ENCODE measurements at regions not wholly inside any gene's neighbourhood (a gene's known extent, or its start where the extent isn't known, plus 50 kb on each side); places are given as distances from the start of the nearest gene placed in this dataset.
A peak's percentile ranks its signal among the peaks of the same experiment; 100 is the strongest.

GRCh38 chr4:177974461-177974860 lies 532.2 kb upstream of the AGA start:
- no peak overlapping the region for H3K9ac ChIP-seq (ENCODE audit: insufficient read depth in 1 of 2, low read length in 2 of 2)
- H3K9me3 ChIP-seq (ENCODE audit: control insufficient read depth in 4 of 4, insufficient read depth in 3 of 4, low read length in 3 of 4): no peaks in the 10 kb centered on the region
- 86 to 93% methylated on average over 1 of the region's 1 CpG for WGBS, 2 donors
- DNase-seq (no peak), ATAC-seq (ENCODE audit: insufficient read depth, low FRiP score) (no peak)
- no peaks in the 10 kb centered on the region for H3K36me3 ChIP-seq (ENCODE audit: control insufficient read depth in 4 of 4, insufficient read depth in 4 of 4, low read length in 4 of 4)
- peaks cover 0 to 8% (median 0%) of the 10 kb centered on the region in 5 donors for H3K4me1 ChIP-seq (ENCODE audit: control insufficient read depth in 5 of 5, insufficient read depth in 5 of 5, low read length in 5 of 5)
- H3K4me3 ChIP-seq: no peak overlapping the region
- no peak overlapping the region for H3K27ac ChIP-seq (ENCODE audit: low read depth in 1 of 2, low read length in 1 of 2)
- H3K27me3 ChIP-seq (ENCODE audit: control insufficient read depth in 3 of 3, insufficient read depth in 3 of 3, low read length in 2 of 3): no peaks in the 10 kb centered on the region
- TF ChIP-seq CTCF (IDR thresholded peaks at IDR 0.05; ENCODE audit: control extremely low read depth, extremely low read depth): no peak

- H3K4me1 ChIP-seq (ENCODE audit: control insufficient read depth in 5 of 5, insufficient read depth in 5 of 5, low read length in 5 of 5): peaks cover 0 to 8% (median 0%) of the 10 kb centered on the region in 5 donors
- TF ChIP-seq CTCF (IDR thresholded peaks at IDR 0.05; ENCODE audit: control extremely low read depth, extremely low read depth): no peak
- no peaks in the 10 kb centered on the region for H3K36me3 ChIP-seq (ENCODE audit: control insufficient read depth in 4 of 4, insufficient read depth in 4 of 4, low read length in 4 of 4)
- DNase-seq (no peak), ATAC-seq (ENCODE audit: insufficient read depth, low FRiP score) (no peak)
- no peaks in the 10 kb centered on the region for H3K27me3 ChIP-seq (ENCODE audit: control insufficient read depth in 3 of 3, insufficient read depth in 3 of 3, low read length in 2 of 3)
- no peak overlapping the region for H3K4me3 ChIP-seq
- H3K9me3 ChIP-seq (ENCODE audit: control insufficient read depth in 4 of 4, insufficient read depth in 3 of 4, low read length in 3 of 4): no peaks in the 10 kb centered on the region
- H3K27ac ChIP-seq (ENCODE audit: low read depth in 1 of 2, low read length in 1 of 2): no peak overlapping the region
- peak overlapping the region in 1 of 2 donors; percentile 5 for H3K9ac ChIP-seq (ENCODE audit: insufficient read depth in 1 of 2, low read length in 2 of 2)
- 51 to 60% methylated on average over 2 of the region's 2 CpGs for WGBS, 2 donors
These were observed 533.2 kb upstream of the AGA start for GRCh38 chr4:177975315-177975987.

GRCh38 chr4:177986236-177986635 lies 544.0 kb upstream of the AGA start:
- Histone ChIP-seq H3K9me3 (ENCODE audit: control insufficient read depth in 4 of 4, insufficient read depth in 3 of 4, low read length in 3 of 4) (no peaks in the 10 kb centered on the region), H3K27ac (ENCODE audit: low read depth in 1 of 2, low read length in 1 of 2) (no peak overlapping the region), H3K4me1 (ENCODE audit: control insufficient read depth in 5 of 5, insufficient read depth in 5 of 5, low read length in 5 of 5) (no peaks in the 10 kb centered on the region), H3K9ac (ENCODE audit: insufficient read depth in 1 of 2, low read length in 2 of 2) (no peak overlapping the region), H3K36me3 (ENCODE audit: control insufficient read depth in 4 of 4, insufficient read depth in 4 of 4, low read length in 4 of 4) (no peaks in the 10 kb centered on the region), H3K4me3 (no peak overlapping the region), H3K27me3 (ENCODE audit: control insufficient read depth in 3 of 3, insufficient read depth in 3 of 3, low read length in 2 of 3) (no peaks in the 10 kb centered on the region)
- DNase-seq: no peak
- WGBS, 2 donors: 77 to 78% methylated on average over 1 of the region's 1 CpG
- TF ChIP-seq CTCF (IDR thresholded peaks at IDR 0.05; ENCODE audit: control extremely low read depth, extremely low read depth): no peak
- no peak for ATAC-seq (ENCODE audit: insufficient read depth, low FRiP score)

GRCh38 chr4:177987896-177988295 lies 545.7 kb upstream of the AGA start:
- no peak overlapping the region for H3K4me3 ChIP-seq
- H3K9me3 ChIP-seq (ENCODE audit: control insufficient read depth in 4 of 4, insufficient read depth in 3 of 4, low read length in 3 of 4): no peaks in the 10 kb centered on the region
- DNase-seq (no peak), ATAC-seq (ENCODE audit: insufficient read depth, low FRiP score) (no peak)
- no peak overlapping the region for H3K27ac ChIP-seq (ENCODE audit: low read depth in 1 of 2, low read length in 1 of 2)
- no peaks in the 10 kb centered on the region for H3K36me3 ChIP-seq (ENCODE audit: control insufficient read depth in 4 of 4, insufficient read depth in 4 of 4, low read length in 4 of 4)
- 81% methylated on average over 1 of the region's 1 CpG for WGBS, 2 donors
- H3K27me3 ChIP-seq (ENCODE audit: control insufficient read depth in 3 of 3, insufficient read depth in 3 of 3, low read length in 2 of 3): no peaks in the 10 kb centered on the region
- no peak overlapping the region for H3K9ac ChIP-seq (ENCODE audit: insufficient read depth in 1 of 2, low read length in 2 of 2)
- no peaks in the 10 kb centered on the region for H3K4me1 ChIP-seq (ENCODE audit: control insufficient read depth in 5 of 5, insufficient read depth in 5 of 5, low read length in 5 of 5)
- no peak for TF ChIP-seq CTCF (IDR thresholded peaks at IDR 0.05; ENCODE audit: control extremely low read depth, extremely low read depth)
